HEK293 (cell line): ENCODE measurements at regions not wholly inside any gene's neighbourhood (a gene's known extent, or its start where the extent isn't known, plus 50 kb on each side); places are given as distances from the start of the nearest gene placed in this dataset.

Source experiments
- CTCF ChIA-PET: fragments of 350-600 bp; formaldehyde crosslinking; extraction: SDS; loops from one replicate; lab custom pipeline; 2021; ENCODE audit warnings: antibody characterized with exemption; lab: Yijun Ruan, JAX
- POLR2A ChIA-PET: fragments of 300-600 bp; formaldehyde crosslinking; extraction: SDS; loops from one replicate; lab custom pipeline; 2020; ENCODE audit warnings: antibody characterized with exemption, inconsistent platforms; lab: Yijun Ruan, JAX
- H3K27ac ChIP-seq: fragments of 200-500 bp; sonication (Bioruptor generic); 2 replicates; pipeline ENCODE4 v1.5.1; 2014; ENCODE audit warnings: low read depth, low read length, control low read depth, inconsistent platforms; ENCODE audit errors: extremely low read depth
- H3K36me3 ChIP-seq, 2 experiments: fragments of 200-500 bp in 1 of 2; sonication (Bioruptor generic) in 1 of 2; 1 replicate in 1 of 2; 2 replicates in 1 of 2; pipeline ENCODE4 v1.5.1; 2014 to 2017; ENCODE audit warnings: inconsistent platforms in 2 of 2, low read length in 2 of 2; ENCODE audit not compliant: control insufficient read depth in 2 of 2, insufficient read depth in 1 of 2
- H3K4me1 ChIP-seq: fragments of 200-500 bp; sonication (Bioruptor generic); 2 replicates; pipeline ENCODE4 v1.5.1; 2014; ENCODE audit warnings: mild to moderate bottlenecking, low read length, inconsistent platforms; ENCODE audit not compliant: control insufficient read depth, insufficient read depth
- H3K4me3 ChIP-seq: 2 replicates; pipeline ENCODE4 v1.5.1; 2011; ENCODE audit warnings: low read depth, mild to moderate bottlenecking, control low read depth, low read length, moderate library complexity
- H3K9me3 ChIP-seq: fragments of 200-500 bp; sonication (Bioruptor generic); 2 replicates; pipeline ENCODE4 v1.5.1; 2014; ENCODE audit warnings: low read depth, low read length, inconsistent platforms; ENCODE audit not compliant: control insufficient read depth, insufficient read depth
- SCRT1 ChIP-seq: fragments of 450-650 bp; formaldehyde crosslinking; IDR thresholded peaks from 2 replicates; pipeline ENCODE4 v1.5.1; 2016; ENCODE audit warnings: missing biosample characterization, missing genetic modification characterization, borderline replicate concordance
- SP3 ChIP-seq: fragments of 450-650 bp; formaldehyde crosslinking; IDR thresholded peaks from 2 replicates; pipeline ENCODE4 v1.5.1; 2016; ENCODE audit warnings: missing biosample characterization, missing genetic modification characterization
- SP7 ChIP-seq: fragments of 450-650 bp; formaldehyde crosslinking; IDR thresholded peaks from 2 replicates; pipeline ENCODE4 v1.5.1; 2016; ENCODE audit warnings: missing biosample characterization, missing genetic modification characterization
- ZBTB21 ChIP-seq: fragments of 450-650 bp; formaldehyde crosslinking; IDR thresholded peaks from 2 replicates; pipeline ENCODE4 v1.5.1; 2017; ENCODE audit warnings: missing biosample characterization, missing genetic modification characterization
- ZIC2 ChIP-seq: fragments of 450-650 bp; formaldehyde crosslinking; IDR thresholded peaks from 2 replicates; pipeline ENCODE4 v1.5.1; 2016; ENCODE audit warnings: missing biosample characterization, missing genetic modification characterization
- ZNF221 ChIP-seq: fragments of 450-650 bp; formaldehyde crosslinking; IDR thresholded peaks from 2 replicates; pipeline ENCODE4 v1.5.1; 2017; ENCODE audit warnings: missing biosample characterization, missing genetic modification characterization, borderline replicate concordance
- ZNF292 ChIP-seq: fragments of 450-650 bp; formaldehyde crosslinking; IDR thresholded peaks from 2 replicates; pipeline ENCODE4 v1.5.1; 2016; ENCODE audit warnings: low read depth, missing biosample characterization, missing genetic modification characterization, borderline replicate concordance
- ZNF624 ChIP-seq: fragments of 450-650 bp; formaldehyde crosslinking; IDR thresholded peaks from 2 replicates; pipeline ENCODE4 v1.5.1; 2017; ENCODE audit warnings: missing biosample characterization, missing genetic modification characterization
- ZNF658 ChIP-seq: fragments of 450-650 bp; formaldehyde crosslinking; IDR thresholded peaks from 2 replicates; pipeline ENCODE4; 2016; ENCODE audit warnings: missing biosample characterization, missing genetic modification characterization
- ZNF677 ChIP-seq: fragments of 450-650 bp; IDR thresholded peaks from 2 replicates; pipeline ENCODE4 v1.5.0; 2018; ENCODE audit warnings: missing biosample characterization, mild to moderate bottlenecking, missing genetic modification characterization, moderate library complexity
- ZNF792 ChIP-seq: fragments of 450-650 bp; formaldehyde crosslinking; IDR thresholded peaks from 2 replicates; pipeline ENCODE4 v1.5.1; 2016; ENCODE audit warnings: missing biosample characterization, missing genetic modification characterization
- ZSCAN23 ChIP-seq: fragments of 450-650 bp; formaldehyde crosslinking; IDR thresholded peaks from 2 replicates; pipeline ENCODE4 v1.5.1; 2016; ENCODE audit warnings: missing biosample characterization, missing genetic modification characterization
- TF ChIP-seq, protein P1 (sequence below): fragments of 450-650 bp; formaldehyde crosslinking; IDR thresholded peaks from 2 replicates; pipeline ENCODE4 v1.5.1; 2016; ENCODE audit warnings: missing biosample characterization, missing genetic modification characterization
- TF ChIP-seq, protein P2 (sequence below): fragments of 450-650 bp; formaldehyde crosslinking; IDR thresholded peaks from 2 replicates; pipeline ENCODE4 v1.5.1; 2016; ENCODE audit warnings: missing biosample characterization, missing genetic modification characterization
- TF ChIP-seq, protein P3 (sequence below): fragments of 450-650 bp; formaldehyde crosslinking; IDR thresholded peaks from 2 replicates; pipeline ENCODE4 v1.5.1; 2017; ENCODE audit warnings: missing biosample characterization, missing genetic modification characterization
- TF ChIP-seq, protein P4 (sequence below): fragments of 450-650 bp; formaldehyde crosslinking; IDR thresholded peaks from 2 replicates; pipeline ENCODE4 v1.5.1; 2016; ENCODE audit warnings: missing biosample characterization, missing genetic modification characterization

DNA sequence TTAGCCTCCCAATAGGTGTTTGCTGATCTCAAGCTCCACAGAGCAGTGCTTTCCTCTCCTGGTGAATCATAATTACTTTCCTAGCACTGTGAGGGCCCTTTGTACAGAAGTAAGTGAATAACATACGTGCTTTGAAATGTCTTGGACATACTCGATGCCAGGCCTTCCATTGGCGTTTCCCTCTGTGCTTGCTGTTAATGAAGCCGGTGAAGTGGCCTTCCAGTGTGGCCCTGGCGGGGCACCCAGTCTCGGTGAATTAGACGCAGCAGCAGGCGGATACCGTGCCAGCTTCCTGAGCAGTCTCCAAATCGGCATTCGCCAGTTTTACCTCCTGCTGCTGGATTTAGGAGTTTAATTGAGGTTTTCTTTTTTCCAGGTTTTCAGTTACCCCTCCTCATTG lies 132.3 kb downstream of the HMX1 start:
- Histone ChIP-seq H3K36me3 (no peaks in the 10 kb centered on the region), H3K27ac (no peak overlapping the region), H3K9me3 (no peaks in the 10 kb centered on the region), H3K4me3 (no peak overlapping the region), H3K4me1 (no peaks in the 10 kb centered on the region)
- TF ChIP-seq ZNF792 (tag by site-specific recombination), result no peak
- CTCF ChIA-PET, result interaction anchor here (0.6 kb wide), 1 partner anchor 148 kb away, joined by 3 read pairs; no protein-coding TSS in a partner anchor
- POLR2A ChIA-PET, result no interaction called here

DNA sequence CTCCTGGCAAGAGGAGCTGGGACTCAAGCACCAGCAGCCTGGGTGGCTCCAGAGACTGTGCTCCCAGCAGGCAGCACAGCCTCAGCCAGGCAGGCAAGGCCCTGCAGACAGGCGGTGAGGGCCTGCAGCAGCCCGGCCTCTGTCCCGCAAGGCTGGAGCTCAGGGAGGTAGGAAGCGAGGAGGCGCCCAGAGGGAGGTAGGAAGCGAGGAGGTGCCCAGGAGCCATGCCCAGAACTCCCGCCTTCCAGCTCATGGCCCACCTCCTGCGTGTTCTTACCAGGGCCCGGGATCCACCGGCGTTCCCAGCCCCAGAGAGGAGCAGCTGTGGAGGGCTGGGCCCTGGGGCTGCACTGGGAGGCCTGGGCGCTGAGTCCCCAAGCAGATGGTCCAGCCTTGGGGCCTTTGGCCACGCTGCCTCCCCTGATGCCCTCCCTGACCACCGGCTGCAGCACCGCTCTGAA lies 133.1 kb downstream of the HMX1 start:
- no peak overlapping the region for H3K4me3 ChIP-seq
- H3K36me3 ChIP-seq, result no peaks in the 10 kb centered on the region
- no peak overlapping the region for H3K27ac ChIP-seq
- CTCF ChIA-PET, result no interaction called here
- no peaks in the 10 kb centered on the region for H3K4me1 ChIP-seq
- H3K9me3 ChIP-seq, result no peaks in the 10 kb centered on the region
- POLR2A ChIA-PET, result no interaction called here
- TF ChIP-seq, protein P1, sequence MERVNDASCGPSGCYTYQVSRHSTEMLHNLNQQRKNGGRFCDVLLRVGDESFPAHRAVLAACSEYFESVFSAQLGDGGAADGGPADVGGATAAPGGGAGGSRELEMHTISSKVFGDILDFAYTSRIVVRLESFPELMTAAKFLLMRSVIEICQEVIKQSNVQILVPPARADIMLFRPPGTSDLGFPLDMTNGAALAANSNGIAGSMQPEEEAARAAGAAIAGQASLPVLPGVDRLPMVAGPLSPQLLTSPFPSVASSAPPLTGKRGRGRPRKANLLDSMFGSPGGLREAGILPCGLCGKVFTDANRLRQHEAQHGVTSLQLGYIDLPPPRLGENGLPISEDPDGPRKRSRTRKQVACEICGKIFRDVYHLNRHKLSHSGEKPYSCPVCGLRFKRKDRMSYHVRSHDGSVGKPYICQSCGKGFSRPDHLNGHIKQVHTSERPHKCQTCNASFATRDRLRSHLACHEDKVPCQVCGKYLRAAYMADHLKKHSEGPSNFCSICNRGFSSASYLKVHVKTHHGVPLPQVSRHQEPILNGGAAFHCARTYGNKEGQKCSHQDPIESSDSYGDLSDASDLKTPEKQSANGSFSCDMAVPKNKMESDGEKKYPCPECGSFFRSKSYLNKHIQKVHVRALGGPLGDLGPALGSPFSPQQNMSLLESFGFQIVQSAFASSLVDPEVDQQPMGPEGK (tag by site-specific recombination), result no peak
- TF ChIP-seq, protein P2, sequence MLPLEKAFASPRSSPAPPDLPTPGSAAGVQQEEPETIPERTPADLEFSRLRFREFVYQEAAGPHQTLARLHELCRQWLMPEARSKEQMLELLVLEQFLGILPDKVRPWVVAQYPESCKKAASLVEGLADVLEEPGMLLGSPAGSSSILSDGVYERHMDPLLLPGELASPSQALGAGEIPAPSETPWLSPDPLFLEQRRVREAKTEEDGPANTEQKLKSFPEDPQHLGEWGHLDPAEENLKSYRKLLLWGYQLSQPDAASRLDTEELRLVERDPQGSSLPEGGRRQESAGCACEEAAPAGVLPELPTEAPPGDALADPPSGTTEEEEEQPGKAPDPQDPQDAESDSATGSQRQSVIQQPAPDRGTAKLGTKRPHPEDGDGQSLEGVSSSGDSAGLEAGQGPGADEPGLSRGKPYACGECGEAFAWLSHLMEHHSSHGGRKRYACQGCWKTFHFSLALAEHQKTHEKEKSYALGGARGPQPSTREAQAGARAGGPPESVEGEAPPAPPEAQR (tag by site-specific recombination), result no peak
- TF ChIP-seq, protein P3, sequence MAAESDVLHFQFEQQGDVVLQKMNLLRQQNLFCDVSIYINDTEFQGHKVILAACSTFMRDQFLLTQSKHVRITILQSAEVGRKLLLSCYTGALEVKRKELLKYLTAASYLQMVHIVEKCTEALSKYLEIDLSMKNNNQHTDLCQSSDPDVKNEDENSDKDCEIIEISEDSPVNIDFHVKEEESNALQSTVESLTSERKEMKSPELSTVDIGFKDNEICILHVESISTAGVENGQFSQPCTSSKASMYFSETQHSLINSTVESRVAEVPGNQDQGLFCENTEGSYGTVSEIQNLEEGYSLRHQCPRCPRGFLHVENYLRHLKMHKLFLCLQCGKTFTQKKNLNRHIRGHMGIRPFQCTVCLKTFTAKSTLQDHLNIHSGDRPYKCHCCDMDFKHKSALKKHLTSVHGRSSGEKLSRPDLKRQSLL (tag by site-specific recombination), result no peak
- no peak for TF ChIP-seq ZBTB21 (tag by site-specific recombination)
- TF ChIP-seq, protein P4, sequence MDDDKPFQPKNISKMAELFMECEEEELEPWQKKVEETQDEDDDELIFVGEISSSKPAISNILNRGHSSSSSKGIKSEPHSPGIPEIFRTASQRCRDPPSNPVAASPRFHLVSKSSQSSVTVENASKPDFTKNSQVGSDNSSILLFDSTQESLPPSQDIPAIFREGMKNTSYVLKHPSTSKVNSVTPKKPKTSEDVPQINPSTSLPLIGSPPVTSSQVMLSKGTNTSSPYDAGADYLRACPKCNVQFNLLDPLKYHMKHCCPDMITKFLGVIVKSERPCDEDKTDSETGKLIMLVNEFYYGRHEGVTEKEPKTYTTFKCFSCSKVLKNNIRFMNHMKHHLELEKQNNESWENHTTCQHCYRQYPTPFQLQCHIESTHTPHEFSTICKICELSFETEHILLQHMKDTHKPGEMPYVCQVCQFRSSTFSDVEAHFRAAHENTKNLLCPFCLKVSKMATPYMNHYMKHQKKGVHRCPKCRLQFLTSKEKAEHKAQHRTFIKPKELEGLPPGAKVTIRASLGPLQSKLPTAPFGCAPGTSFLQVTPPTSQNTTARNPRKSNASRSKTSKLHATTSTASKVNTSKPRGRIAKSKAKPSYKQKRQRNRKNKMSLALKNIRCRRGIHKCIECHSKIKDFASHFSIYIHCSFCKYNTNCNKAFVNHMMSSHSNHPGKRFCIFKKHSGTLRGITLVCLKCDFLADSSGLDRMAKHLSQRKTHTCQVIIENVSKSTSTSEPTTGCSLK (tag by site-specific recombination), result no peak
- no peak for TF ChIP-seq ZNF292
- TF ChIP-seq ZIC2 (tag by site-specific recombination), result no peak
- no peak for TF ChIP-seq ZSCAN23
- no peak for TF ChIP-seq SP3 (tag by site-specific recombination)
- TF ChIP-seq ZNF624 (tag by site-specific recombination), result no peak
- TF ChIP-seq ZNF221 (tag by site-specific recombination), result no peak
- no peak for TF ChIP-seq SCRT1 (tag by site-specific recombination)
- TF ChIP-seq ZNF677 (tag by site-specific recombination), result no peak
- TF ChIP-seq ZNF658 (tag by site-specific recombination), result no peak
- TF ChIP-seq SP7 (tag by site-specific recombination), result no peak
